ENCODE measurements at regions not wholly inside any gene's neighbourhood (a gene's known extent, or its start where the extent isn't known, plus 50 kb on each side); places are given as distances from the start of the nearest gene placed in this dataset.

DNA sequence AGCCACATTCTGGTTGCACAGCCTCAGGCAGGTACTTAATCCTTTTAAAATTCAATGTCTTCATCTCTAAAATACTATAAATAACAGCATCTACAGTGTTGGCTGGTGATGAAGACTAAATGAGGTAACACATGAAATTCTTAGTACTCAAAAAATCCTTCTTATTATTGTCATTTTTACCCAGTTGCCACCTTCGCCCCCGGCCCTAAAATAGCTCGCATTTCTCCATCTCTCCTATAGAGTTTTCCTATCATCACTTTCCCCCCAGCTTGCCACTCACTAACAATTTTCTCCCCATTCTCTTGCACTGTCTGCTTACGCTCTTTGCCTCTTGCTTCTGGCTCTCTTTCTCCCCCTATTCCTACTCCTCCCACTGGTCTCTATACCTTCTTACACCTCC lies 59.9 kb upstream of the MARCHF10 start:
- TF ChIP-seq POLR2A (IDR thresholded peaks at IDR 0.05) (no peak), POLR2AphosphoS5 (IDR thresholded peaks at IDR 0.05) (no peak)

Measured in suprapubic skin (tissue), 4 donors.